Trophoblast cell (in vitro differentiated cells and primary cell): ENCODE measurements at regions not wholly inside any gene's neighbourhood (a gene's known extent, or its start where the extent isn't known, plus 50 kb on each side); places are given as distances from the start of the nearest gene placed in this dataset.

Experiments
- DNase-seq, 2 donors: peaks; one replicate each; pipeline ENCODE4 v3.0.0-alpha.2; 2016
- H2AFZ ChIP-seq: 2 replicates; pipeline ENCODE4 v1.6.1; 2013; ENCODE audit warnings: low read length, moderate library complexity, mild to moderate bottlenecking; ENCODE audit not compliant: insufficient read depth, poor library complexity
- H2AK5ac ChIP-seq: 2 replicates; pipeline ENCODE4 v1.6.1; 2013; ENCODE audit warnings: mild to moderate bottlenecking, low read length
- H2BK120ac ChIP-seq: 2 replicates; pipeline ENCODE4 v1.6.1; 2013; ENCODE audit warnings: low read length, mild to moderate bottlenecking, moderate library complexity; ENCODE audit not compliant: insufficient read depth, poor library complexity
- H2BK12ac ChIP-seq: 2 replicates; pipeline ENCODE4 v1.6.1; 2013; ENCODE audit warnings: mild to moderate bottlenecking, low read length, moderate library complexity
- H2BK5ac ChIP-seq: 2 replicates; pipeline ENCODE4 v1.6.1; 2013; ENCODE audit warnings: low read length, low read depth, moderate library complexity, mild to moderate bottlenecking; ENCODE audit not compliant: poor library complexity
- H3K14ac ChIP-seq: 2 replicates; pipeline ENCODE4 v1.6.1; 2013; ENCODE audit warnings: mild to moderate bottlenecking, low read length
- H3K18ac ChIP-seq: 2 replicates; pipeline ENCODE4 v1.6.1; 2013; ENCODE audit warnings: mild to moderate bottlenecking, low read length
- H3K23ac ChIP-seq: 2 replicates; pipeline ENCODE4 v1.6.1; 2013; ENCODE audit warnings: low read length
- H3K27ac ChIP-seq: 2 replicates; pipeline ENCODE4 v1.5.1; 2013; ENCODE audit warnings: low read depth, mild to moderate bottlenecking, inconsistent platforms, low read length, moderate library complexity
- H3K27me3 ChIP-seq: 2 replicates; pipeline ENCODE4 v1.6.1; 2013; ENCODE audit warnings: inconsistent platforms, mild to moderate bottlenecking, low read length, moderate library complexity; ENCODE audit not compliant: insufficient read depth
- H3K36me3 ChIP-seq, 2 experiments: 1 replicate in 1 of 2; 2 replicates in 1 of 2; pipeline ENCODE4 v1.6.1; 2013; ENCODE audit warnings: low read length in 2 of 2, mild to moderate bottlenecking in 2 of 2, moderate library complexity in 1 of 2; ENCODE audit not compliant: insufficient read depth in 2 of 2, control insufficient read depth in 1 of 2
- H3K4ac ChIP-seq: 2 replicates; pipeline ENCODE4 v1.6.1; 2013; ENCODE audit warnings: low read depth, mild to moderate bottlenecking, low read length, moderate library complexity
- H3K4me1 ChIP-seq, 2 experiments: 1 replicate in 1 of 2; 2 replicates in 1 of 2; pipeline ENCODE4 v1.6.1; 2013; ENCODE audit warnings: low read length in 2 of 2, mild to moderate bottlenecking in 2 of 2, moderate library complexity in 1 of 2; ENCODE audit not compliant: insufficient read depth in 2 of 2, control insufficient read depth in 1 of 2
- H3K4me2 ChIP-seq: 2 replicates; pipeline ENCODE4 v1.6.1; 2013; ENCODE audit warnings: inconsistent platforms, mild to moderate bottlenecking, low read length, moderate library complexity
- H3K4me3 ChIP-seq: 2 replicates; pipeline ENCODE4 v1.5.1; 2013; ENCODE audit warnings: mild to moderate bottlenecking, low read depth, low read length, inconsistent platforms
- H3K79me1 ChIP-seq: one replicate; pipeline ENCODE4 v1.6.1; 2013; ENCODE audit warnings: low read length
- H3K79me2 ChIP-seq: 2 replicates; pipeline ENCODE4 v1.6.1; 2013; ENCODE audit warnings: low read length, mild to moderate bottlenecking; ENCODE audit not compliant: control insufficient read depth, insufficient read depth, poor library complexity
- H3K9ac ChIP-seq: 2 replicates; pipeline ENCODE4 v1.6.1; 2013; ENCODE audit warnings: mild to moderate bottlenecking, low read length
- H3K9me3 ChIP-seq: 2 replicates; pipeline ENCODE4 v1.6.1; 2013; ENCODE audit warnings: low read depth, mild to moderate bottlenecking, control low read depth, inconsistent platforms, low read length; ENCODE audit not compliant: insufficient read depth
- H4K12ac ChIP-seq: 2 replicates; pipeline ENCODE4 v1.6.1; 2013; ENCODE audit warnings: low read depth, mild to moderate bottlenecking, low read length, moderate library complexity
- H4K8ac ChIP-seq: 2 replicates; pipeline ENCODE4 v1.6.1; 2013; ENCODE audit warnings: low read depth, mild to moderate bottlenecking, low read length, moderate library complexity
- H4K91ac ChIP-seq: one replicate; pipeline ENCODE4 v1.6.1; 2013; ENCODE audit warnings: low read depth, mild to moderate bottlenecking, low read length, moderate library complexity
- WGBS: extraction: QIAGEN DNeasy Blood & Tissue Kit; methylation state at CpG from one replicate; pipeline ENCODE4 v1.1.7; 2013; ENCODE audit warnings: missing lambda C conversion rate; ENCODE audit not compliant: insufficient read length, insufficient coverage; ENCODE audit errors: extremely low coverage; 5-methylcytosine and 5-hydroxymethylcytosine counted together

GRCh38 chr4:55242506-55242905, 103.5 kb upstream of the SRD5A3 start:
- H3K23ac ChIP-seq, result no peak overlapping the region
- H3K79me1 ChIP-seq, result no peaks in the 10 kb centered on the region
- WGBS, result no CpG with 5 or more reads among the region's 4 CpGs
- no peak for DNase-seq
- no peaks in the 10 kb centered on the region for H3K27me3 ChIP-seq
- no peak overlapping the region for H2BK120ac ChIP-seq
- H3K4me3 ChIP-seq, result no peak overlapping the region
- H3K79me2 ChIP-seq, result no peaks in the 10 kb centered on the region
- no peak overlapping the region for H2BK5ac ChIP-seq
- H2AFZ ChIP-seq, result no peak overlapping the region
- no peak overlapping the region for H2AK5ac ChIP-seq
- H3K14ac ChIP-seq, result no peak overlapping the region
- no peak overlapping the region for H4K8ac ChIP-seq
- H4K91ac ChIP-seq, result no peak overlapping the region
- H3K9ac ChIP-seq, result no peak overlapping the region
- no peak overlapping the region for H3K27ac ChIP-seq
- H3K4ac ChIP-seq, result no peak overlapping the region
- H4K12ac ChIP-seq, result no peak overlapping the region
- no peaks in the 10 kb centered on the region for H3K4me1 ChIP-seq
- no peak overlapping the region for H3K4me2 ChIP-seq
- no peaks in the 10 kb centered on the region for H3K36me3 ChIP-seq
- H2BK12ac ChIP-seq, result no peak overlapping the region
- H3K9me3 ChIP-seq, result peaks cover 3% of the 10 kb centered on the region
- H3K18ac ChIP-seq, result no peak overlapping the region

GRCh38 chr4:55247521-55247920, 98.5 kb upstream of the SRD5A3 start:
- H3K18ac ChIP-seq, result no peak overlapping the region
- H3K9me3 ChIP-seq, result no peaks in the 10 kb centered on the region
- no peak overlapping the region for H3K4me3 ChIP-seq
- H3K4me2 ChIP-seq, result no peak overlapping the region
- H3K79me1 ChIP-seq, result no peaks in the 10 kb centered on the region
- H4K91ac ChIP-seq, result no peak overlapping the region
- no peak overlapping the region for H3K9ac ChIP-seq
- H3K4me1 ChIP-seq, result no peaks in the 10 kb centered on the region
- H4K12ac ChIP-seq, result no peak overlapping the region
- no peak overlapping the region for H3K23ac ChIP-seq
- no peak overlapping the region for H2AFZ ChIP-seq
- H3K27ac ChIP-seq, result no peak overlapping the region
- no CpG with 5 or more reads among the region's 5 CpGs for WGBS
- H3K36me3 ChIP-seq, result no peaks in the 10 kb centered on the region
- no peaks in the 10 kb centered on the region for H3K27me3 ChIP-seq
- no peak overlapping the region for H2AK5ac ChIP-seq
- no peak for DNase-seq
- H3K79me2 ChIP-seq, result no peaks in the 10 kb centered on the region
- H4K8ac ChIP-seq, result no peak overlapping the region
- no peak overlapping the region for H3K14ac ChIP-seq
- no peak overlapping the region for H2BK120ac ChIP-seq
- H2BK12ac ChIP-seq, result no peak overlapping the region
- no peak overlapping the region for H2BK5ac ChIP-seq
- no peak overlapping the region for H3K4ac ChIP-seq

GRCh38 chr4:55248756-55249155, 97.3 kb upstream of the SRD5A3 start:
- Histone ChIP-seq H2BK5ac (no peak overlapping the region), H3K79me1 (no peaks in the 10 kb centered on the region), H2BK12ac (no peak overlapping the region), H3K23ac (no peak overlapping the region), H2BK120ac (no peak overlapping the region), H4K91ac (no peak overlapping the region), H3K27ac (no peak overlapping the region), H2AK5ac (no peak overlapping the region), H3K9me3 (no peaks in the 10 kb centered on the region), H4K12ac (no peak overlapping the region), H3K9ac (no peak overlapping the region), H3K14ac (no peak overlapping the region), H4K8ac (no peak overlapping the region), H3K79me2 (no peaks in the 10 kb centered on the region), H3K4me3 (no peak overlapping the region), H3K4me2 (no peak overlapping the region), H2AFZ (no peak overlapping the region), H3K18ac (no peak overlapping the region), H3K27me3 (no peaks in the 10 kb centered on the region), H3K36me3 (no peaks in the 10 kb centered on the region), H3K4ac (no peak overlapping the region), H3K4me1 (no peaks in the 10 kb centered on the region)
- no CpG with 5 or more reads among the region's 6 CpGs for WGBS
- DNase-seq, result no peak

GRCh38 chr4:55249476-55249875, 96.6 kb upstream of the SRD5A3 start:
- Histone ChIP-seq H3K27me3 (no peaks in the 10 kb centered on the region), H3K27ac (no peak overlapping the region), H3K36me3 (no peaks in the 10 kb centered on the region), H4K12ac (no peak overlapping the region), H4K8ac (no peak overlapping the region), H3K79me2 (no peaks in the 10 kb centered on the region), H3K9ac (no peak overlapping the region), H3K79me1 (peaks cover 3% of the 10 kb centered on the region), H4K91ac (no peak overlapping the region), H3K23ac (no peak overlapping the region), H2BK5ac (no peak overlapping the region), H3K14ac (no peak overlapping the region), H3K18ac (no peak overlapping the region), H3K9me3 (no peaks in the 10 kb centered on the region), H3K4me1 (no peaks in the 10 kb centered on the region), H2BK12ac (no peak overlapping the region), H2BK120ac (no peak overlapping the region), H2AFZ (no peak overlapping the region), H3K4me2 (no peak overlapping the region), H3K4me3 (no peak overlapping the region), H2AK5ac (no peak overlapping the region), H3K4ac (no peak overlapping the region)
- no CpG with 5 or more reads among the region's 3 CpGs for WGBS
- DNase-seq, result no peak
